NCI-H2196 treated with DMSO at 0.1 percent for 48 hours (cell line): ENCODE measurements at regions not wholly inside any gene's neighbourhood (a gene's known extent, or its start where the extent isn't known, plus 50 kb on each side); places are given as distances from the start of the nearest gene placed in this dataset.
A peak's percentile ranks its signal among the peaks of the same experiment; 100 is the strongest.
"Not testable (repeated sequence)": the region's sequence is repeated elsewhere in the genome, so short reads cannot be mapped to it uniquely, and the experiment has no call there.

ENCODE experiments used
- DNase-seq: peaks from one replicate; lab custom pipeline; 2025; ENCODE audit not compliant: unreplicated experiment; lab: John Stamatoyannopoulos, UW

- DNase-seq = no peak
Measured at GRCh38 chr6:3900744-3901336, 51.7 kb downstream of the FAM50B start.

- DNase-seq = no peak
Measured at GRCh38 chr6:3902871-3903648, 53.9 kb downstream of the FAM50B start.

- no peak for DNase-seq
Measured at GRCh38 chr6:3904518-3904917, 55.3 kb downstream of the FAM50B start.

GRCh38 chr6:3905945-3906845, 57.0 kb downstream of the FAM50B start:
- DNase-seq = no peak

- DNase-seq = no peak
Measured at GRCh38 chr6:3906846-3907151, 57.6 kb downstream of the FAM50B start.

- DNase-seq = no peak
Measured at GRCh38 chr6:3908223-3908622, 59.0 kb downstream of the FAM50B start.

- no peak for DNase-seq
Measured at GRCh38 chr6:3908961-3909360, 59.8 kb downstream of the FAM50B start.

GRCh38 chr6:3910106-3910663, 61.0 kb downstream of the FAM50B start:
- DNase-seq = no peak

- no peak for DNase-seq
Measured at GRCh38 chr6:3911130-3911529, 62.0 kb downstream of the FAM50B start.

- DNase-seq = no peak
Measured at GRCh38 chr6:3911614-3912336, 62.6 kb downstream of the FAM50B start.

GRCh38 chr6:3912361-3913076, 63.3 kb downstream of the FAM50B start:
- DNase-seq = no peak

GRCh38 chr6:3913077-3913957, 64.1 kb downstream of the FAM50B start:
- peak; percentile 53 for DNase-seq

GRCh38 chr6:3913958-3914337, 64.8 kb downstream of the FAM50B start:
- no peak for DNase-seq

- no peak for DNase-seq
Measured at GRCh38 chr6:3915076-3915791, 66.1 kb downstream of the FAM50B start.

- no peak for DNase-seq
Measured at GRCh38 chr6:3916211-3916610, 67.0 kb downstream of the FAM50B start.

- DNase-seq = not testable (repeated sequence)
Measured at GRCh38 chr6:3916749-3917148, 67.6 kb downstream of the FAM50B start.

- no peak for DNase-seq
Measured at GRCh38 chr6:3918469-3918868, 69.3 kb downstream of the FAM50B start.

GRCh38 chr6:3919130-3919628, 70.0 kb downstream of the FAM50B start:
- DNase-seq = no peak

- no peak for DNase-seq
Measured at GRCh38 chr6:3919849-3920248, 70.7 kb downstream of the FAM50B start.
